Hepatocyte (in vitro differentiated cells): ENCODE measurements at regions not wholly inside any gene's neighbourhood (a gene's known extent, or its start where the extent isn't known, plus 50 kb on each side); places are given as distances from the start of the nearest gene placed in this dataset.

ENCODE experiments used
- DNase-seq: peaks from one replicate; pipeline ENCODE4 v3.0.0-alpha.2; 2016; ENCODE audit warnings: low spot score
- H2AFZ ChIP-seq: fragments of 200-600 bp; sonication (generic); 2 replicates; pipeline ENCODE4 v1.6.0; 2016; ENCODE audit warnings: antibody characterized with exemption, mild to moderate bottlenecking
- H3K27ac ChIP-seq: fragments of 200-600 bp; sonication (generic); 2 replicates; pipeline ENCODE4 v1.5.1; 2016; ENCODE audit warnings: mild to moderate bottlenecking
- H3K27me3 ChIP-seq: fragments of 200-600 bp; sonication (generic); 2 replicates; pipeline ENCODE4 v1.6.1; 2016
- H3K36me3 ChIP-seq: fragments of 200-600 bp; sonication (generic); replicated peaks from 2 replicates; pipeline ENCODE4 v1.5.1; 2016; ENCODE audit warnings: low read depth; ENCODE audit not compliant: insufficient read depth
- H3K4me1 ChIP-seq: fragments of 200-600 bp; sonication (generic); 2 replicates; pipeline ENCODE4 v1.5.1; 2016; ENCODE audit warnings: mild to moderate bottlenecking, moderate library complexity; ENCODE audit not compliant: insufficient read depth
- H3K4me2 ChIP-seq: fragments of 200-600 bp; sonication (generic); 2 replicates; pipeline ENCODE4 v1.6.0; 2016
- H3K4me3 ChIP-seq: fragments of 200-600 bp; sonication (generic); 2 replicates; pipeline ENCODE4 v1.5.1; 2016; ENCODE audit warnings: mild to moderate bottlenecking
- H3K79me2 ChIP-seq: fragments of 200-600 bp; sonication (generic); 2 replicates; pipeline ENCODE4 v1.6.0; 2017; ENCODE audit warnings: mild to moderate bottlenecking
- H3K9me2 ChIP-seq: fragments of 200-600 bp; sonication (generic); replicated peaks from 2 replicates; pipeline ENCODE4 v1.6.0; 2017; ENCODE audit warnings: mild to moderate bottlenecking; ENCODE audit not compliant: insufficient read depth
- H3K9me3 ChIP-seq: fragments of 200-600 bp; sonication (generic); 2 replicates; pipeline ENCODE4 v1.5.1; 2016; ENCODE audit warnings: low read depth, mild to moderate bottlenecking
- H4K20me1 ChIP-seq: fragments of 200-600 bp; sonication (generic); 2 replicates; pipeline ENCODE4 v1.6.0; 2016; ENCODE audit warnings: mild to moderate bottlenecking; ENCODE audit not compliant: insufficient read depth, poor library complexity, severe bottlenecking
- EZH2 ChIP-seq: fragments of 200-600 bp; sonication (generic); IDR thresholded peaks from 2 replicates; pipeline ENCODE4 v1.6.1; 2016; ENCODE audit warnings: antibody characterized with exemption, mild to moderate bottlenecking, borderline replicate concordance
- EZH2phosphoT487 ChIP-seq: fragments of 200-600 bp; sonication (generic); IDR thresholded peaks from one replicate; pipeline ENCODE4 v1.6.1; 2018; ENCODE audit warnings: antibody characterized with exemption, mild to moderate bottlenecking, low read depth, moderate library complexity; ENCODE audit not compliant: unreplicated experiment, severe bottlenecking
- WGBS: methylation state at CpG from one replicate; pipeline ENCODE4 v1.1.6; 2016; ENCODE audit warnings: low lambda C conversion rate; ENCODE audit errors: missing lambda C conversion rate; 5-methylcytosine and 5-hydroxymethylcytosine counted together
- TF ChIP-seq, protein P1 (sequence below): fragments of 200-600 bp; sonication (generic); IDR thresholded peaks from 2 replicates; pipeline ENCODE4 v1.5.1; 2016; ENCODE audit warnings: antibody characterized with exemption, mild to moderate bottlenecking; ENCODE audit not compliant: poor library complexity

DNA sequence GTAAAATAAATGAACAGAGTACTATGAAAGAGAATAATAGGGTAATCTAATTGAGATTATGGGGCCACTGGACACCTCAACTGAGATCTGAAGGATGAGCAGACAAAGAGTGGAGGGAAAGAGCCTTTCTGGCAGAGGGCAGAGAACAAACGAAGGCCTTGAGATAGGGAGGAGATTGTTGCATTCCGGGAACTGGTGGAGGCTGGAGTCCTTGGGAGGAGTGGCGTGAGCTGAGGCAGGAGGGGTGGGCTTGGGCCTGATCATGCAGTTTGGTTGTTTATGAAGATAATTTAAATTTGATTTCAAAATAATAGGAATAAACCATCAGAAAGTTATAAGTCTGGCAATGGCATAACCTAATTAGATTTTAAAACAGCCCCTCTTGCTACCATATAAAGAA lies 59.5 kb upstream of the GALNT15 start:
- Histone ChIP-seq H3K9me2 (no peaks in the 10 kb centered on the region), H4K20me1 (no peaks in the 10 kb centered on the region), H3K27me3 (no peaks in the 10 kb centered on the region), H3K9me3 (no peaks in the 10 kb centered on the region), H3K4me1 (no peaks in the 10 kb centered on the region), H3K36me3 (no peaks in the 10 kb centered on the region), H3K79me2 (no peaks in the 10 kb centered on the region), H3K4me2 (no peak overlapping the region), H3K4me3 (no peak overlapping the region), H3K27ac (no peak overlapping the region), H2AFZ (no peak overlapping the region)
- DNase-seq = no peak
- TF ChIP-seq, protein P1, sequence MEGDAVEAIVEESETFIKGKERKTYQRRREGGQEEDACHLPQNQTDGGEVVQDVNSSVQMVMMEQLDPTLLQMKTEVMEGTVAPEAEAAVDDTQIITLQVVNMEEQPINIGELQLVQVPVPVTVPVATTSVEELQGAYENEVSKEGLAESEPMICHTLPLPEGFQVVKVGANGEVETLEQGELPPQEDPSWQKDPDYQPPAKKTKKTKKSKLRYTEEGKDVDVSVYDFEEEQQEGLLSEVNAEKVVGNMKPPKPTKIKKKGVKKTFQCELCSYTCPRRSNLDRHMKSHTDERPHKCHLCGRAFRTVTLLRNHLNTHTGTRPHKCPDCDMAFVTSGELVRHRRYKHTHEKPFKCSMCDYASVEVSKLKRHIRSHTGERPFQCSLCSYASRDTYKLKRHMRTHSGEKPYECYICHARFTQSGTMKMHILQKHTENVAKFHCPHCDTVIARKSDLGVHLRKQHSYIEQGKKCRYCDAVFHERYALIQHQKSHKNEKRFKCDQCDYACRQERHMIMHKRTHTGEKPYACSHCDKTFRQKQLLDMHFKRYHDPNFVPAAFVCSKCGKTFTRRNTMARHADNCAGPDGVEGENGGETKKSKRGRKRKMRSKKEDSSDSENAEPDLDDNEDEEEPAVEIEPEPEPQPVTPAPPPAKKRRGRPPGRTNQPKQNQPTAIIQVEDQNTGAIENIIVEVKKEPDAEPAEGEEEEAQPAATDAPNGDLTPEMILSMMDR = no peak
- TF ChIP-seq EZH2 (no peak), EZH2phosphoT487 (no peak)
- 71% methylated on average over 3 of the region's 3 CpGs for WGBS

DNA sequence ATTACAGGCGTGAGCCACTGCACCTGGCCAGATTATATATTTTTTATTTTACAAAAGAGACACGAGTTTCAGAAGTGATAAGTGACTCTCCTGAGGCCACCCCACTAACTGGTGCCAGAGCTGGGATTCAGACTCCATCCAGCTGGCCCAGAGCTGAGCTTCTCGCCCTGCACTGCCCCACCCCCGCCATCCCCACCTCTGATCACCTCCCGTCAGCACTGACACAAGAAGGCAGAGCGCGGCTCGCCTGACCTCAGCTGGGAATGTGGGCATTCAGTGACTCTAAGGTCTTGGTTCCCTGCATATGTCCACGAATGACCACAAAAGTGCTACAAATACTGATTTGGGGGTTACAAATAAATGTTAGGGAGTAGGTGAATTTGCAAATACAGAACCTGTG lies 56.1 kb upstream of the GALNT15 start:
- H3K27ac ChIP-seq = no peak overlapping the region
- no peaks in the 10 kb centered on the region for H3K36me3 ChIP-seq
- H2AFZ ChIP-seq = no peak overlapping the region
- TF ChIP-seq, protein P1 = no peak
- no peak for TF ChIP-seq EZH2phosphoT487
- no peak for TF ChIP-seq EZH2
- H3K9me2 ChIP-seq = no peaks in the 10 kb centered on the region
- H4K20me1 ChIP-seq = no peaks in the 10 kb centered on the region
- H3K4me1 ChIP-seq = no peaks in the 10 kb centered on the region
- no peak overlapping the region for H3K4me3 ChIP-seq
- H3K9me3 ChIP-seq = no peaks in the 10 kb centered on the region
- H3K79me2 ChIP-seq = no peaks in the 10 kb centered on the region
- no peaks in the 10 kb centered on the region for H3K27me3 ChIP-seq
- DNase-seq = no peak
- 90% methylated on average over 9 of the region's 9 CpGs for WGBS
- H3K4me2 ChIP-seq = no peak overlapping the region

DNA sequence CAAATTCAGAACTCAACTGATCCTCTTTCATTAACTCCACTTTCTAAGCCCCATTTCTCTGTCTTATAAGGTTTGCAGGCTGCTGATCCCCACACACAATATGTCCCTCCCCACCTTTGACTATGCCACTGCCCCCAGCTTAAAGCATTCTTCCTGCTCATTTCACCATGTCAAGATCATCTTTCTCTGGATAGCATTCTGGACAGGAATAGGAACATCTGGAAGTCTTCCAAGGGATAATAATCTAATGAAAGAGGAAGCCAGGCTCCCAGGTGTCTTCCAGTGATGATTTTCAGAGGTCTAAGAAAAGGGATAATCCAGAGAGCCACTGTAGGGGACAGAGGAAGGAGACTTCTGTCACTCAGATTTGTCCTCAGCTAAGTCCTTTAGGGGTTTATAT lies 54.6 kb upstream of the GALNT15 start:
- Histone ChIP-seq H3K27me3 (no peaks in the 10 kb centered on the region), H3K9me2 (no peaks in the 10 kb centered on the region), H3K36me3 (no peaks in the 10 kb centered on the region), H2AFZ (no peak overlapping the region), H4K20me1 (no peaks in the 10 kb centered on the region), H3K4me3 (no peak overlapping the region), H3K4me1 (no peaks in the 10 kb centered on the region), H3K27ac (no peak overlapping the region), H3K79me2 (no peaks in the 10 kb centered on the region), H3K4me2 (no peak overlapping the region), H3K9me3 (no peaks in the 10 kb centered on the region)
- TF ChIP-seq EZH2phosphoT487 = no peak
- TF ChIP-seq, protein P1 = no peak
- no peak for TF ChIP-seq EZH2
- DNase-seq = no peak

DNA sequence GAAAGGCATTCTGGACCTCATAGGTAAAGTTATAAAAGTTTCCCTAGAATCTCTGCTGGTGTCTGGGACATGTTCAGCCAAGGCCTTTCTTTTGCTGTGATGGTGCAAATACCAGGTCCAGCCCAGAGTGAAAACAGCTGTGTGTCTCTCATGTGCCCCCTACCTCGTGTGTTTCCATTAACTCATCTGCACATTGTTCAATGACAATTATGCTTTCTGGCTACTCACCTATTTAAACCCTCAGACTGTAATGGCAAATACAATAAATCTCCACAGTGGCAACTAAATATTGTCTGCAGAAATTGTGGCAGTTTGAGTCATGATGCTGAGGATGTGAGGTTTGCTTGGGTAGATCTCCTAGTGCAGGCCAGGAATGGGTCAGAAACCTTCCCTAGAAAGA lies 53.1 kb upstream of the GALNT15 start:
- no peaks in the 10 kb centered on the region for H3K4me1 ChIP-seq
- no peak overlapping the region for H3K4me3 ChIP-seq
- DNase-seq = no peak
- no peak overlapping the region for H2AFZ ChIP-seq
- no peak for TF ChIP-seq EZH2
- TF ChIP-seq, protein P1 = no peak
- TF ChIP-seq EZH2phosphoT487 = no peak
- H3K9me3 ChIP-seq = no peaks in the 10 kb centered on the region
- H3K36me3 ChIP-seq = no peaks in the 10 kb centered on the region
- no peaks in the 10 kb centered on the region for H4K20me1 ChIP-seq
- no peaks in the 10 kb centered on the region for H3K79me2 ChIP-seq
- H3K4me2 ChIP-seq = no peak overlapping the region
- H3K27ac ChIP-seq = no peak overlapping the region
- no peaks in the 10 kb centered on the region for H3K27me3 ChIP-seq
- WGBS = 54% methylated on average over 1 of the region's 1 CpG
- H3K9me2 ChIP-seq = no peaks in the 10 kb centered on the region
